ENCODE measurements at regions not wholly inside any gene's neighbourhood (a gene's known extent, or its start where the extent isn't known, plus 50 kb on each side); places are given as distances from the start of the nearest gene placed in this dataset.

DNA sequence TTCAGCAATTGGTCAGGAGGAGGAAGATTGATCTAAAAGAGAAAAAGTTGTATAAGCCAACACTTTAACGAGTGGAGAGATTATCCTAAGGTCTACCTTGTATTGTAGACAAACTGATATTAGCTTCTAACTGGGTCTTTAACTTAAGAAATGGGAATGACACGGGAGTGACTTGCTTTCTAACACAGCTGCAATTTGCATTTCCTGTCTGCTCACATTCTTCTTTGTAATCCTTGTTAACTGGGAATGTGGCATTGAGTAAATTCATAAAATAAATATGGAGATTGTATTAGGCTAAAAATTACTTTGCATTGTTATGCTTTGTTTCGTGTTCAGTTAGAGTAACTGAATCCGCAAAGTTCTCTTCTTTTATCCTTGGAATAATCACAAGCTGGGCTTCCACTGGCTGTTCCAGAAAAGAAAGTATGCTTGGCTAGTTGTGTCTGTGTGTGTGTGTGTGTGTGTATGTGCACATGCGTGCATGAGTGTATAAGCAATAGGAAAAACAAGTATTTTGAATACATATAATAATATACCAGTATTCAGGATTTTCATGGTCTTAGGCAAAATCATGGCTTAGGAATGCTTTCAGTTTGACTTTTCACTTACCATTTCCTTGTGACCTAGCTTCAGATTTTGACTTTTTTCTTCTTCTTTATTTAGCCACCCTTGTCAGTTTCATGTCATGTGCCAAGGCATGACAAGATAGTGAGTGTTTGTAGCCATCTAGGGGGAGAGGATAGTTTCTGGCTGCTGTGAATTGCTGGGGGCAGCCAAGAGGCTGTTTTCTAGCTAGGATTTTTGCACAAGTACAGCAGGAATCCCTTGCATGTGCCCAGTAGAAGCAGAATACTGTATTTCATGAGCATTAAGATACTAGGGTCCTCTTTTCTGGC is 54.5 kb upstream of the FZD8 start:
- no peak for DNase-seq (ENCODE audit: low spot score)
- H3K27ac ChIP-seq, result no peak overlapping the region
- H3K4me3 ChIP-seq, result no peak overlapping the region
- TF ChIP-seq CTCF (IDR thresholded peaks at IDR 0.05), result no peak

DNA sequence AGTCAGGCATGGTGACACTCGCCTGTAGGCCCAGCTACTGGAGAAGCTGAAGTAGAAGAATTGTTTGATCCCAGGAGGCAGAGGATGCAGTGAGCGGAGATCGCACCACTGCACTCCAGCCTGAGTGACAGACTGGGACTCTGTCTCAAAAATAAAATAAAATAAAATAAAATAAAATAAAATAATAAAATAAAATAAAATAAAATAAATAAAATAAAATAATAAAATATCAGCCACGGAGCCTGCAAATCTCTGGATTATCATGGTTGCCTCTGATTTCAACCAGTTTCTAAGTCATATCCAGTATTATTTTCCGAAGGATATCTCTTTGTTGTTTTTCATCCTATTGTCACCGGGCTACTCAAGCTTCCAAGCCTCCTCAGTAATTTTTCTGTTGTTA is 51.7 kb upstream of the FZD8 start:
- TF ChIP-seq CTCF (IDR thresholded peaks at IDR 0.05), result no peak
- no peak for DNase-seq (ENCODE audit: low spot score)
- Histone ChIP-seq H3K4me3 (no peak overlapping the region), H3K27ac (no peak overlapping the region)
